ENCODE measurements at regions not wholly inside any gene's neighbourhood (a gene's known extent, or its start where the extent isn't known, plus 50 kb on each side); places are given as distances from the start of the nearest gene placed in this dataset.

GRCh38 chr2:41959760-41960159, 88.1 kb upstream of the PKDCC start:
- in situ Hi-C loops (cut with MboI; ENCODE audit: low sequenced_read_pairs, unreplicated experiment), result no loop called here
- DNase-seq (ENCODE audit: low spot score), result no peak
- TF ChIP-seq CTCF (IDR thresholded peaks at IDR 0.05; ENCODE audit: borderline replicate concordance, control extremely low read depth, extremely low read depth, insufficient read depth, missing control alignments), result no peak

- TF ChIP-seq CTCF (IDR thresholded peaks at IDR 0.05; ENCODE audit: borderline replicate concordance, control extremely low read depth, extremely low read depth, insufficient read depth, missing control alignments), result no peak
- in situ Hi-C loops (cut with MboI; ENCODE audit: low sequenced_read_pairs, unreplicated experiment), result no loop called here
- no peak for DNase-seq (ENCODE audit: low spot score)
Observed at GRCh38 chr2:41962922-41963622, 84.7 kb upstream of the PKDCC start.

- no peak for TF ChIP-seq CTCF (IDR thresholded peaks at IDR 0.05; ENCODE audit: borderline replicate concordance, control extremely low read depth, extremely low read depth, insufficient read depth, missing control alignments)
- in situ Hi-C loops (cut with MboI; ENCODE audit: low sequenced_read_pairs, unreplicated experiment), result no loop called here
- no peak for DNase-seq (ENCODE audit: low spot score)
Observed at GRCh38 chr2:41963661-41964525, 83.9 kb upstream of the PKDCC start.

- DNase-seq (ENCODE audit: low spot score), result no peak
- TF ChIP-seq CTCF (IDR thresholded peaks at IDR 0.05; ENCODE audit: borderline replicate concordance, control extremely low read depth, extremely low read depth, insufficient read depth, missing control alignments), result no peak
- in situ Hi-C loops (cut with MboI; ENCODE audit: low sequenced_read_pairs, unreplicated experiment), result no loop called here
Observed at GRCh38 chr2:41965173-41965908, 82.5 kb upstream of the PKDCC start.

- in situ Hi-C loops (cut with MboI; ENCODE audit: low sequenced_read_pairs, unreplicated experiment), result no loop called here
- no peak for DNase-seq (ENCODE audit: low spot score)
- no peak for TF ChIP-seq CTCF (IDR thresholded peaks at IDR 0.05; ENCODE audit: borderline replicate concordance, control extremely low read depth, extremely low read depth, insufficient read depth, missing control alignments)
Observed at GRCh38 chr2:41965909-41966295, 81.9 kb upstream of the PKDCC start.

GRCh38 chr2:41966431-41966893, 81.4 kb upstream of the PKDCC start:
- no peak for DNase-seq (ENCODE audit: low spot score)
- in situ Hi-C loops (cut with MboI; ENCODE audit: low sequenced_read_pairs, unreplicated experiment), result no loop called here
- TF ChIP-seq CTCF (IDR thresholded peaks at IDR 0.05; ENCODE audit: borderline replicate concordance, control extremely low read depth, extremely low read depth, insufficient read depth, missing control alignments), result no peak

Data from GM13976 (cell line).